Duodenal mucosa (tissue), 2 donors: ENCODE measurements at regions not wholly inside any gene's neighbourhood (a gene's known extent, or its start where the extent isn't known, plus 50 kb on each side); places are given as distances from the start of the nearest gene placed in this dataset.

Source experiments
- H3K27ac ChIP-seq: one replicate; pipeline ENCODE4 v1.7.0; 2013; ENCODE audit warnings: low read depth, low read length
- H3K27me3 ChIP-seq, 2 donors: one replicate each; pipeline ENCODE4 v1.7.0; 2013; ENCODE audit warnings: low read length in 2 of 2, control low read depth in 1 of 2; ENCODE audit not compliant: insufficient read depth in 2 of 2, control insufficient read depth in 1 of 2
- H3K36me3 ChIP-seq, 2 donors: one replicate each; pipeline ENCODE4 v1.7.0; 2013; ENCODE audit warnings: low read length in 2 of 2, control low read depth in 1 of 2; ENCODE audit not compliant: insufficient read depth in 2 of 2, control insufficient read depth in 1 of 2
- H3K4me1 ChIP-seq, 2 donors: one replicate each; pipeline ENCODE4 v1.7.0; 2013; ENCODE audit warnings: low read length in 2 of 2, control low read depth in 1 of 2; ENCODE audit not compliant: insufficient read depth in 2 of 2, control insufficient read depth in 1 of 2
- H3K4me3 ChIP-seq, 2 donors: one replicate each; pipeline ENCODE4 v1.7.0; 2013; ENCODE audit warnings: low read length in 2 of 2, low read depth in 1 of 2
- H3K9ac ChIP-seq, 2 donors: one replicate each; pipeline ENCODE4 v1.7.0; 2013; ENCODE audit warnings: low read length in 2 of 2, low read depth in 1 of 2
- H3K9me3 ChIP-seq, 2 donors: one replicate each; pipeline ENCODE4 v1.7.0; 2013; ENCODE audit warnings: low read length in 2 of 2, control low read depth in 1 of 2; ENCODE audit not compliant: control insufficient read depth in 1 of 2

DNA sequence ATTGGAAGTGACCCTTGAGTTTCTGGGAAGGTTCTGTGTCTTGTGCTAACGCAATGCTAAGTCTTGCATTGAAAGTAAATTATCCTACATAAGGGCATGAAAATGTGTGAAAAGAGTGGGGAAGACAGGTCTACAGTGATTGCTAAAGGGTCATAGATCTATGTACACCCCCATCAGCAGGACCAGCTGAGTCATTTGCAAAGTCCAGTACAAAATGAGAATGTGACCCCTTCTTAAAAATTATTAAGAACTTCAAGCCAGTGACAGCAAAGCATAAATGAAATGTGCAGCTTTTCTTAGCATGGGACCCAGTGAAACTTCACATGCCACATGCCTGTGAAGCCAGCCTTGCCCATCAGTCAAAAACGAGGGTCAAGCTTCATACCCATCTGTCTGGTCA, 640.7 kb upstream of the MKI67 start:
- Histone ChIP-seq H3K9ac (no peak overlapping the region), H3K36me3 (no peaks in the 10 kb centered on the region), H3K4me1 (no peaks in the 10 kb centered on the region), H3K9me3 (no peaks in the 10 kb centered on the region), H3K27ac (no peak overlapping the region), H3K27me3 (no peaks in the 10 kb centered on the region), H3K4me3 (no peak overlapping the region)

DNA sequence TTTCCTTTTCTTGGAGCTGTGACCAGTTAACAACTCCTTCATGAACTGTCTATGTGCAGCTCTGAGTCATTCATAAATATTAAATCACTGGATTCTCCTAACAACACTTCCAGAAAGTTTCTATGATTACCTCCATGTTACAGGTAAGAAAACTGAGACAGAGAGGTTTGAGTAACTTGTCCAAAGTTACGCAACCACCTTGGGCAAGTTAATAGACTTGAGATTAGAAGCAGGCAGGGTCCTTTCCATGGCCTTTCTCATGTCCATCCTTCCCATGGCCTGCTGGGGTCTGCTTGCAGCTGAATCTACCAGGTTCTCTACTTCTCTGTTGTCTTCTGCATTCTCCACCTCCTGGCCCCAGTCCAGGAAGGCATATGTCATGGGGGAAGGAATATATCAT, 648.8 kb upstream of the MKI67 start:
- Histone ChIP-seq H3K4me3 (no peak overlapping the region), H3K9me3 (no peaks in the 10 kb centered on the region), H3K9ac (no peak overlapping the region), H3K4me1 (no peaks in the 10 kb centered on the region), H3K36me3 (no peaks in the 10 kb centered on the region), H3K27me3 (no peaks in the 10 kb centered on the region), H3K27ac (no peak overlapping the region)

DNA sequence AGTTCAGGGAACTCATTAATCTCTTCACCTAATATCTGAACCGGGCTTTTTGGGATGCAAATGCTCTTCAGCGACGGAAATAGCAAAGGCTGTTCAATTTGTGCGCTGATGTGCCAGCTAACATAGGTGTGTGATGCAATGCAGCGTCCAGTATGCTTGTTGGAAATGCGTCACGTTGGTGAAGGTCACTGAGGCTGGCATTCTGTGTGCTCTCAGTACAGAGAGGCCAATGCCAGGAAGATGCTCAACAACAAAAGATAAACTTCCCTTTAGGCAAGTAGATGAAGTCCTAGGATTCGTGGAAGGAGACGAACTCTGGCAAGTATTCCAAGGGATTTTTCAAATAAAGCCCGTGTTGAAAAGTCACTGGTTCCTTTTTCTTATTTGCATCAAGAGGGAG, 649.5 kb upstream of the MKI67 start:
- Histone ChIP-seq H3K4me3 (no peak overlapping the region), H3K36me3 (no peaks in the 10 kb centered on the region), H3K27ac (no peak overlapping the region), H3K9me3 (no peaks in the 10 kb centered on the region), H3K9ac (no peak overlapping the region), H3K27me3 (no peaks in the 10 kb centered on the region), H3K4me1 (no peaks in the 10 kb centered on the region)

DNA sequence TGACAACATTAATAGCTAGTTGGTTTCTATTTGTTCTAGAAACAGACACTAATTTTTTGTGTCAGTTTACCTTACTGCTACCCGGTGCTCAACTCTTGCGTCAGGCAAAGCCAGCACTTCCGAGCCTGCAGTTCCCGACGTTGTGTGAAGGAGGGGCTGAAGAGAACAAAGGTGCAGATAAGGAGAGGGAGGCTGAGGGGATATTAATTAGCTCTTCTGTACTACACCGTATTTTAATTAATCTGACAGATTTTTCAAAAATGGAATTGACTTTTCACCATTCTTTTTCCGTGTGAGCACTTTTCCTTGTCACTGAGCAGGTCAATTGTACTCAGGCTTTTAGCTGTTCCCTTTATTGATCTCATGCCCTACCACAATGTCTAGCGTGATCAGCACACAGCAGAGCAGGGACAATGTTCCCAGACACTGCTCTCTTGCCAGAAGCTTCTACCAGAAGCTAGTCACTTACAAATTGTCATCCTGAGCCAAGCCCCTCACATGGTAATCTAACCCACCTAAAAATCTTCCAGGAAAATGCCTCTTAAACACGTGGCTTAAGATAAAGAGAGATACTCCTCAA, 650.5 kb upstream of the MKI67 start:
- H3K4me3 ChIP-seq, result no peak overlapping the region
- no peaks in the 10 kb centered on the region for H3K4me1 ChIP-seq
- no peak overlapping the region for H3K9ac ChIP-seq
- H3K27ac ChIP-seq, result no peak overlapping the region
- H3K36me3 ChIP-seq, result no peaks in the 10 kb centered on the region
- no peaks in the 10 kb centered on the region for H3K9me3 ChIP-seq
- H3K27me3 ChIP-seq, result no peaks in the 10 kb centered on the region

DNA sequence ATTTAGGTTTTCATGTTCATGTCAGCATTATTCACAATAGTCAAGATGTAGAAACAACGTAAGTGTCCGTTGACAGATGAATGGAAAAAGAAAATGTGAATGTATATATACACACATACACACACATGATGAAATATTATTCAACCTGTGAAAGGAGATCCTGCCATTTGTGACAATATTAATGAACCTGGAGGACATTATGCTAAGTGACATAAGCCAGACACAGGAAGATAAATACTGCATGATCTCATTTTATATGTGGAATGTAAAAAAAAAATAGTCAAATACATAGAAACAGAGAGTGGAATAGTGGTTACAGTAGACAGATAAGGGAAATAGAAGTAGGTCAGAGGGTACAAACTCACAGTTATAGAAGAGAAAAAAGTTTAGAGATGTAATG, 651.1 kb upstream of the MKI67 start:
- Histone ChIP-seq H3K9ac (no peak overlapping the region), H3K9me3 (no peaks in the 10 kb centered on the region), H3K36me3 (no peaks in the 10 kb centered on the region), H3K27ac (no peak overlapping the region), H3K27me3 (no peaks in the 10 kb centered on the region), H3K4me1 (no peaks in the 10 kb centered on the region), H3K4me3 (no peak overlapping the region)

DNA sequence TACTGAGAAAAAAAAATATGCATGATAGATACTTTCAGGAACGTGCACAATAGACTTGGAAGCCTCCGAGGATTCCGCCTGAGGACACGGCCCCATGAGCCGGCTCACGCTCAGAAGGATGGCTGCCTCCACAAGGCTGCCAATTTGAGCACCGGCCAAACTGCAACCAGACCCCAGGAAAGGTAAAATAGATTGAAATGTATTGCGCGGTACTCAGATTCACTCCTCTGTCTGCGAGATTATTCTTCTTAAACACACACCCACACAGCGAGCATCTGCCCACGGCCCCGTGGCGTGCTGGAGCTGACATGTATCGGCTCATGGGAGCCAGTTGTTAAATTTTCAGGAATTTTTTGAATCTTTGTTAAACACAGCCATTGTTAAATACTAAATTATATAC, 653.2 kb upstream of the MKI67 start:
- Histone ChIP-seq H3K4me1 (no peaks in the 10 kb centered on the region), H3K4me3 (no peak overlapping the region), H3K36me3 (no peaks in the 10 kb centered on the region), H3K9ac (no peak overlapping the region), H3K9me3 (no peaks in the 10 kb centered on the region), H3K27me3 (no peaks in the 10 kb centered on the region), H3K27ac (no peak overlapping the region)

DNA sequence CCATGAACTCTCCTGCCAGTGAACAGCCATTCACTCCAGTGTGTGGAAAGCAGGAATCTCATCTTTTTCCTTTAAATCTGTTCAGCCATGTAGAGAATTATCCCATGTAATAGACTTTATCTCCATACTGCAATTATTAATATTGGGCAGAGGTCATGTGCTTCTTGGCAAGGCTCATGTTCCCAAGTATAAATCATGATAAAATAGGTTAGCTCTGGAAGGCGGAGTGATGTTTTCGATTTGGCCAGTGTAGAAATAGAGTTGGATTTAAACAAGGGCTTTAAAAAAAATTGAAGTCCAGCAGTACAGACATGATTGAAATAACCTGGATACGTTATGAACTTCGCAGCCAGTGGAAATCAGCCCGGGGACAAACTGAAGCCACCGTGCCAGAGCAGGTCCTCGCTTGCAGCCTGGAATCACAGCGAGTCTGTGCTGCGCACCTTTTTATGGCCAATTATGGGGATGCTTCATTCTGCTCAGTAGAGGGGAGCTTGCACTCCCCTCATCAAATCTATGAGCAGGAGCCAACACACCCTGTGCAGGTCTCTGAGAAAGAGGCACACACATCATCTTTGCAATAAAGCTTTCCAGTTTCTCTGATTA, 654.0 kb upstream of the MKI67 start:
- H3K36me3 ChIP-seq, result no peaks in the 10 kb centered on the region
- no peaks in the 10 kb centered on the region for H3K9me3 ChIP-seq
- no peak overlapping the region for H3K4me3 ChIP-seq
- no peak overlapping the region for H3K27ac ChIP-seq
- no peaks in the 10 kb centered on the region for H3K4me1 ChIP-seq
- H3K27me3 ChIP-seq, result no peaks in the 10 kb centered on the region
- H3K9ac ChIP-seq, result no peak overlapping the region

DNA sequence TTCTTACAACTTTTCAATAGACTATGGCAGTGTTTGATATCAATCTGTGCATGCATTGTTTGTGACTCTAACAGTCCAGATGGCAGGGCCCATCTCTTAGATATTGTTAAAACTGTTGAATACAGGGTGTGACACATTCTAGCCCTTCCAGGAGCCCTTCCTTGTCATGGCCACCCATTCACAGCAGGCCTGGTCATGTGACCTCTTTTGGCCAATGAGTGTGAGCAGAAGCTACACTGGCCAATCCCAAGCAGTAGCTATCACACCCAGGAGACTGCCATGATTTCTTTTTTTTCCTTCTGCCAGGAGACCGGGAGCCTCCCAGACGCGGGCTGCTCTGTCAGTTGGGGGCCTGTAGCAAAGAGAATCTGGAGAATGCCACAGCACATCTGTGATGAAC, 655.4 kb upstream of the MKI67 start:
- Histone ChIP-seq H3K9ac (no peak overlapping the region), H3K4me1 (no peaks in the 10 kb centered on the region), H3K36me3 (no peaks in the 10 kb centered on the region), H3K27me3 (no peaks in the 10 kb centered on the region), H3K27ac (no peak overlapping the region), H3K4me3 (no peak overlapping the region), H3K9me3 (no peaks in the 10 kb centered on the region)

DNA sequence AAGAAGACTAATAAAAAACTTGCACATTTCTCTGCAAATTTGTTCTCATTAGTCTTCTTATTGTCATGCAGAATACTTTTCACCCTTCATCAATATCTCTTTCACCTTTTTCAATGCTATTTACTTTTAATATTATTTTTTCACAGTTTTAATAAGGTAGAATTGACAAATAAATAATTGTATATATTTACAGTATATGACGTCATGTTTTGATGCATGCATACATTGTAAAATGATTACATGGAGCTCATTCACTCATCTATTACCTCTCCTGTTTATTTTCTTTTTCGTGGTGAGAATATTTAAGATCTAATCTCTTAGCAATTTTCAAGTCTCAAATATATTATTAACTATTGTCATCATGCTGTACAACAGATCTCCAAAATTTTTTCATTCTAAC, 658.2 kb upstream of the MKI67 start:
- no peaks in the 10 kb centered on the region for H3K27me3 ChIP-seq
- H3K9me3 ChIP-seq, result no peaks in the 10 kb centered on the region
- no peak overlapping the region for H3K4me3 ChIP-seq
- no peak overlapping the region for H3K9ac ChIP-seq
- H3K27ac ChIP-seq, result no peak overlapping the region
- no peaks in the 10 kb centered on the region for H3K4me1 ChIP-seq
- H3K36me3 ChIP-seq, result no peaks in the 10 kb centered on the region

DNA sequence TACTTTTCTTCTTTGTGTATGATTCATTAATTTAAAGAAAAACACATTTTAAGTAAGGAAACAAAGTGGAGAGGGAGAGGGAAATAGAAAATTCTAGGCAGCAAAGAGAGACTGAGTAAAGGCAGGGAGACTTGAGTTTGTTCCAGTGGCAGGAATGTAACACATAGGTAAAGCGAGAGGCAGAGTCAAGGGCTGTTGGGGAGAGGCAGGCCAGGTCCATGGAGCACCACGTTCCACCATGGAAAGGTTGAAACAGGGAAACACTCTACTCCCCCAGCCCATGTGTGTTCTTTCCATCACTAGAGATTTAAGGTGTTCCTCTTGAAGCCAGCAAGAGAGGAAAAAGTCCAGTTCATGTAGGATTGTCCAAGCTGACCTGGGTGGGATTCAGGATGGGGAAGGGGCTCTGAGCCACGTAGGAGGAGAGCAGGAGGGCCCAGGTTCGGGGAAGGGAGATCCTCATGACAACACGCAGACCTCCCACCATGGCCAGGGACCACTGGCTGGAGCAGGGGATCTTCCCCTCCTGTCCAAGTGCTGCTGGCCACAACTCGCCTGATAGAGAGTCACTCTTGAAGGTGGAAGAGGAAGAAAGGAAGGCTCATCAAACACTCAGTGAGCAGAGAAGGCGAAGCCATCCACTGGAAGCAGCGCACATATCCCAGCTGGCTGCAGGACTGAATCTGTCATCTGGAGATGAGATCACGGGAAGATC, 666.4 kb upstream of the MKI67 start:
- Histone ChIP-seq H3K36me3 (no peaks in the 10 kb centered on the region), H3K27ac (no peak overlapping the region), H3K4me3 (no peak overlapping the region), H3K9me3 (no peaks in the 10 kb centered on the region), H3K27me3 (no peaks in the 10 kb centered on the region), H3K9ac (no peak overlapping the region), H3K4me1 (no peaks in the 10 kb centered on the region)
